Testis (tissue), 2 donors: ENCODE measurements at regions not wholly inside any gene's neighbourhood (a gene's known extent, or its start where the extent isn't known, plus 50 kb on each side); places are given as distances from the start of the nearest gene placed in this dataset.

Source experiments
- POLR2A ChIP-seq: fragments of 450-650 bp; IDR thresholded peaks from one replicate; pipeline ENCODE4 v1.6.1; 2017; ENCODE audit warnings: antibody characterized with exemption, mild to moderate bottlenecking, moderate library complexity
- TF ChIP-seq, protein P1 (sequence below), 3 experiments: fragments of 450-650 bp in 2 of 3; fragments of 200-600 bp in 1 of 3; sonication (generic) in 1 of 3; IDR thresholded peaks; one replicate each; pipeline ENCODE4 v1.5.1; 2016 to 2019; ENCODE audit warnings: antibody characterized with exemption in 3 of 3, mild to moderate bottlenecking in 2 of 3, moderate library complexity in 1 of 3

DNA sequence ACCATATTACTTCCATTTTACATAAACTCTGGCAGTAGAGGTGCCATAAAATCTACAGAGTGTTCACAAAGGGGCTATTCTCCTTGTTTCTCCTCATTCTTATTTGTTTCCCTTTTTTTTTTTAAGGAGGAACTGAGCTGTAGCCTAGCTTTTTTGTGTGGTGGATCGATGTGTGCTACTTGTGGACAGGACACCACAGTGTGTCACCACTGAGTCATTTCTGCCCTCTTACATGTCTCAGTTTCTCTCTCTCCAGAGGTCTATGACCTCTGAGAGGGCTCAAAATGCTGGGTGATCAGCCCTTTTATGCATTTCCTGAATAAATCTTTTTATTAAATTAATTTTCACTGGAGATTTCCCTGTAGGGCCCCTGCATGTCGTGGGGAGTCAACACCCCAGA, 370.2 kb downstream of the ADGRD1 start:
- TF ChIP-seq, protein P1, sequence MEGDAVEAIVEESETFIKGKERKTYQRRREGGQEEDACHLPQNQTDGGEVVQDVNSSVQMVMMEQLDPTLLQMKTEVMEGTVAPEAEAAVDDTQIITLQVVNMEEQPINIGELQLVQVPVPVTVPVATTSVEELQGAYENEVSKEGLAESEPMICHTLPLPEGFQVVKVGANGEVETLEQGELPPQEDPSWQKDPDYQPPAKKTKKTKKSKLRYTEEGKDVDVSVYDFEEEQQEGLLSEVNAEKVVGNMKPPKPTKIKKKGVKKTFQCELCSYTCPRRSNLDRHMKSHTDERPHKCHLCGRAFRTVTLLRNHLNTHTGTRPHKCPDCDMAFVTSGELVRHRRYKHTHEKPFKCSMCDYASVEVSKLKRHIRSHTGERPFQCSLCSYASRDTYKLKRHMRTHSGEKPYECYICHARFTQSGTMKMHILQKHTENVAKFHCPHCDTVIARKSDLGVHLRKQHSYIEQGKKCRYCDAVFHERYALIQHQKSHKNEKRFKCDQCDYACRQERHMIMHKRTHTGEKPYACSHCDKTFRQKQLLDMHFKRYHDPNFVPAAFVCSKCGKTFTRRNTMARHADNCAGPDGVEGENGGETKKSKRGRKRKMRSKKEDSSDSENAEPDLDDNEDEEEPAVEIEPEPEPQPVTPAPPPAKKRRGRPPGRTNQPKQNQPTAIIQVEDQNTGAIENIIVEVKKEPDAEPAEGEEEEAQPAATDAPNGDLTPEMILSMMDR (IDR thresholded peaks at IDR 0.05), result no peak
- no peak for TF ChIP-seq POLR2A
